CD14-positive monocyte (primary cell): ENCODE measurements at regions not wholly inside any gene's neighbourhood (a gene's known extent, or its start where the extent isn't known, plus 50 kb on each side); places are given as distances from the start of the nearest gene placed in this dataset.

Experiments
- DNase-seq, 3 donors: peaks; one replicate each; pipeline ENCODE4 v3.0.0-alpha.2; 2011 to 2022
- H2AFZ ChIP-seq: 2 replicates; pipeline ENCODE4 v1.6.0; 2012; ENCODE audit warnings: mild to moderate bottlenecking, low read depth, low read length, inconsistent platforms; ENCODE audit not compliant: insufficient read depth, poor library complexity, severe bottlenecking
- H3K27ac ChIP-seq, 2 donors: 1 replicate in 1 of 2; 2 replicates in 1 of 2; pipeline ENCODE4 v1.5.1; 2012 to 2013; ENCODE audit warnings: low read length in 2 of 2, control low read depth in 1 of 2, inconsistent platforms in 1 of 2, low read depth in 1 of 2, mild to moderate bottlenecking in 1 of 2
- H3K27me3 ChIP-seq, 2 donors: one replicate each; pipeline versions ENCODE4 v1.6.0 to v1.6.1; 2011 to 2013; ENCODE audit warnings: low read length in 2 of 2; ENCODE audit not compliant: control insufficient read depth in 2 of 2, insufficient read depth in 2 of 2
- H3K36me3 ChIP-seq, 2 donors: replicated peaks in 1 of 2; 1 replicate in 1 of 2; 2 replicates in 1 of 2; pipeline versions ENCODE4 v1.5.1 to v1.6.1; 2012 to 2013; ENCODE audit warnings: low read length in 2 of 2, control low read depth in 1 of 2, inconsistent platforms in 1 of 2, mild to moderate bottlenecking in 1 of 2; ENCODE audit not compliant: insufficient read depth in 2 of 2, control insufficient read depth in 1 of 2
- H3K4me1 ChIP-seq, 2 donors: 1 replicate in 1 of 2; 2 replicates in 1 of 2; pipeline versions ENCODE4 v1.5.1 to v1.6.1; 2012 to 2013; ENCODE audit warnings: low read length in 2 of 2, control low read depth in 1 of 2, inconsistent platforms in 1 of 2, mild to moderate bottlenecking in 1 of 2, moderate library complexity in 1 of 2; ENCODE audit not compliant: insufficient read depth in 2 of 2, control insufficient read depth in 1 of 2
- H3K4me2 ChIP-seq: replicated peaks from 2 replicates; pipeline ENCODE3; 2012; ENCODE audit warnings: low read length, moderate library complexity, mild to moderate bottlenecking; ENCODE audit not compliant: poor library complexity, severe bottlenecking; ENCODE audit errors: extremely low read depth
- H3K4me3 ChIP-seq, 3 experiments: fragments of 200-600 bp in 1 of 3; sonication (generic) in 1 of 3; replicated peaks in 1 of 3; 1 replicate in 2 of 3; 2 replicates in 1 of 3; pipeline ENCODE4 v1.5.1; 2011 to 2013; ENCODE audit warnings: low read length in 3 of 3, mild to moderate bottlenecking in 3 of 3, control low read depth in 2 of 3, low read depth in 2 of 3, inconsistent platforms in 1 of 3, moderate library complexity in 1 of 3
- H3K79me2 ChIP-seq: 2 replicates; pipeline ENCODE4 v1.6.0; 2012; ENCODE audit warnings: mild to moderate bottlenecking, control low read depth, inconsistent platforms, low read length, moderate library complexity; ENCODE audit not compliant: insufficient read depth
- H3K9ac ChIP-seq: 2 replicates; pipeline ENCODE4 v1.6.0; 2017; ENCODE audit warnings: low read length, mild to moderate bottlenecking; ENCODE audit not compliant: insufficient read depth, poor library complexity, severe bottlenecking
- H3K9me3 ChIP-seq, 2 donors: replicated peaks in 1 of 2; 1 replicate in 1 of 2; 2 replicates in 1 of 2; pipeline versions ENCODE4 v1.5.1 to v1.6.1; 2012 to 2013; ENCODE audit warnings: low read length in 2 of 2, control low read depth in 1 of 2; ENCODE audit not compliant: control insufficient read depth in 1 of 2, insufficient read depth in 1 of 2
- H4K20me1 ChIP-seq: 2 replicates; pipeline ENCODE4 v1.6.0; 2012; ENCODE audit warnings: mild to moderate bottlenecking, low read length, control low read depth, moderate library complexity; ENCODE audit not compliant: insufficient read depth
- H3K27ac Mint-ChIP-seq, 7 donors: one replicate each; pipeline ENCODE4 v1.8.0; 2020; ENCODE audit warnings: mild to moderate bottlenecking in 7 of 7, mixed read lengths in 7 of 7, moderate library complexity in 6 of 7, inconsistent platforms in 2 of 7
- H3K27me3 Mint-ChIP-seq, 3 donors: one replicate each; pipeline ENCODE4 v1.8.0; 2021 to 2022; ENCODE audit warnings: low read depth in 3 of 3, mild to moderate bottlenecking in 3 of 3, mixed read lengths in 3 of 3, moderate library complexity in 3 of 3, inconsistent platforms in 1 of 3
- H3K36me3 Mint-ChIP-seq, 2 donors: one replicate each; pipeline ENCODE4 v1.8.0; 2020; ENCODE audit warnings: mixed read lengths in 2 of 2, inconsistent platforms in 1 of 2, mild to moderate bottlenecking in 1 of 2
- H3K4me1 Mint-ChIP-seq: one replicate; pipeline ENCODE4 v1.8.0; 2020; ENCODE audit warnings: mild to moderate bottlenecking, mixed read lengths
- H3K4me3 Mint-ChIP-seq, 2 donors: one replicate each; pipeline ENCODE4 v1.8.0; 2020; ENCODE audit warnings: mild to moderate bottlenecking in 2 of 2, mixed read lengths in 2 of 2, moderate library complexity in 1 of 2
- H3K9me3 Mint-ChIP-seq, 7 donors: one replicate each; pipeline ENCODE4 v1.8.0; 2020 to 2022; ENCODE audit warnings: mixed read lengths in 7 of 7, mild to moderate bottlenecking in 6 of 7, moderate library complexity in 6 of 7, inconsistent platforms in 2 of 7
- WGBS: methylation state at CpG from one replicate; pipeline ENCODE4 v1.1.5; 2013; ENCODE audit warnings: missing lambda C conversion rate; ENCODE audit not compliant: insufficient coverage; 5-methylcytosine and 5-hydroxymethylcytosine counted together
- intact Hi-C, 2 donors: fragments of 100-400 bp; cut with micrococcal nuclease; formaldehyde crosslinking; loops; one replicate each; pipeline versions ENCODE4 v1.15.0 to v1.15.1; 2023
- TF ChIP-seq, protein P1 (sequence below): fragments of 200-600 bp; IDR thresholded peaks from one replicate; pipeline ENCODE4 v1.8.0; 2022; ENCODE audit warnings: antibody characterized with exemption, mild to moderate bottlenecking

GRCh38 chr16:65481956-65482355, 360.1 kb upstream of the CDH11 start:
- no peak overlapping the region for H3K4me3 Mint-ChIP-seq
- 90% methylated on average over 2 of the region's 4 CpGs for WGBS
- Histone ChIP-seq H3K9ac (no peak overlapping the region), H2AFZ (no peak overlapping the region), H3K4me2 (no peak overlapping the region), H3K4me1 (no peaks in the 10 kb centered on the region), H3K79me2 (no peaks in the 10 kb centered on the region), H3K27me3 (no peaks in the 10 kb centered on the region), H3K27ac (no peak overlapping the region), H3K9me3 (no peaks in the 10 kb centered on the region), H3K36me3 (no peaks in the 10 kb centered on the region), H4K20me1 (no peaks in the 10 kb centered on the region), H3K4me3 (no peak overlapping the region)
- no peaks in the 10 kb centered on the region for H3K4me1 Mint-ChIP-seq
- intact Hi-C loops, result no loop called here
- no peak overlapping the region for H3K27ac Mint-ChIP-seq
- H3K36me3 Mint-ChIP-seq, result no peaks in the 10 kb centered on the region
- peaks cover 0 to 7% (median 4%) of the 10 kb centered on the region in 3 donors for H3K27me3 Mint-ChIP-seq
- no peak for DNase-seq
- H3K9me3 Mint-ChIP-seq, result peaks cover 0 to 5% (median 0%) of the 10 kb centered on the region in 7 donors
- TF ChIP-seq, protein P1, sequence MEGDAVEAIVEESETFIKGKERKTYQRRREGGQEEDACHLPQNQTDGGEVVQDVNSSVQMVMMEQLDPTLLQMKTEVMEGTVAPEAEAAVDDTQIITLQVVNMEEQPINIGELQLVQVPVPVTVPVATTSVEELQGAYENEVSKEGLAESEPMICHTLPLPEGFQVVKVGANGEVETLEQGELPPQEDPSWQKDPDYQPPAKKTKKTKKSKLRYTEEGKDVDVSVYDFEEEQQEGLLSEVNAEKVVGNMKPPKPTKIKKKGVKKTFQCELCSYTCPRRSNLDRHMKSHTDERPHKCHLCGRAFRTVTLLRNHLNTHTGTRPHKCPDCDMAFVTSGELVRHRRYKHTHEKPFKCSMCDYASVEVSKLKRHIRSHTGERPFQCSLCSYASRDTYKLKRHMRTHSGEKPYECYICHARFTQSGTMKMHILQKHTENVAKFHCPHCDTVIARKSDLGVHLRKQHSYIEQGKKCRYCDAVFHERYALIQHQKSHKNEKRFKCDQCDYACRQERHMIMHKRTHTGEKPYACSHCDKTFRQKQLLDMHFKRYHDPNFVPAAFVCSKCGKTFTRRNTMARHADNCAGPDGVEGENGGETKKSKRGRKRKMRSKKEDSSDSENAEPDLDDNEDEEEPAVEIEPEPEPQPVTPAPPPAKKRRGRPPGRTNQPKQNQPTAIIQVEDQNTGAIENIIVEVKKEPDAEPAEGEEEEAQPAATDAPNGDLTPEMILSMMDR, result no peak

GRCh38 chr16:65480281-65481091, 358.6 kb upstream of the CDH11 start:
- H3K9ac ChIP-seq, result no peak overlapping the region
- no peak for DNase-seq
- Mint-ChIP-seq H3K36me3 (no peaks in the 10 kb centered on the region), H3K4me1 (no peaks in the 10 kb centered on the region), H3K27ac (no peak overlapping the region), H3K9me3 (peaks cover 0 to 3% (median 0%) of the 10 kb centered on the region in 7 donors), H3K27me3 (peaks cover 0 to 7% (median 4%) of the 10 kb centered on the region in 3 donors), H3K4me3 (no peak overlapping the region)
- TF ChIP-seq, protein P1, result no peak
- no peaks in the 10 kb centered on the region for H3K4me1 ChIP-seq
- no peaks in the 10 kb centered on the region for H3K27me3 ChIP-seq
- no peaks in the 10 kb centered on the region for H3K79me2 ChIP-seq
- H3K4me3 ChIP-seq, result no peak overlapping the region
- intact Hi-C loops, result no loop called here
- H3K27ac ChIP-seq, result no peak overlapping the region
- no peaks in the 10 kb centered on the region for H3K9me3 ChIP-seq
- WGBS, result 61% methylated on average over 7 of the region's 11 CpGs
- H3K36me3 ChIP-seq, result no peaks in the 10 kb centered on the region
- H4K20me1 ChIP-seq, result no peaks in the 10 kb centered on the region
- H2AFZ ChIP-seq, result no peak overlapping the region
- no peak overlapping the region for H3K4me2 ChIP-seq
